T-helper 2 cell treated with Interferon-gamma antibody and Interleukin-4, amounts not matched to agents 5 μg/mL and 100 μg/mL, for 36 hours (primary cell): ENCODE measurements at regions not wholly inside any gene's neighbourhood (a gene's known extent, or its start where the extent isn't known, plus 50 kb on each side); places are given as distances from the start of the nearest gene placed in this dataset.

Experiments used
- DNase-seq: peaks from one replicate; pipeline ENCODE4 v3.0.0; 2021; ENCODE audit warnings: low spot score
- H3K27ac Mint-ChIP-seq: one replicate; pipeline ENCODE4 v1.8.0; 2021; ENCODE audit warnings: mild to moderate bottlenecking, mixed read lengths
- H3K27me3 Mint-ChIP-seq: one replicate; pipeline ENCODE4 v1.8.0; 2021; ENCODE audit warnings: low read depth, mixed read lengths
- H3K36me3 Mint-ChIP-seq: one replicate; pipeline ENCODE4 v1.8.0; 2021; ENCODE audit warnings: low read depth, mixed read lengths
- H3K4me1 Mint-ChIP-seq: one replicate; pipeline ENCODE4 v1.8.0; 2021; ENCODE audit warnings: low read depth, mixed read lengths
- H3K4me3 Mint-ChIP-seq: one replicate; pipeline ENCODE4 v1.8.0; 2022; ENCODE audit warnings: mild to moderate bottlenecking, moderate library complexity, mixed read lengths
- H3K9me3 Mint-ChIP-seq: one replicate; pipeline ENCODE4 v1.8.0; 2021; ENCODE audit warnings: mixed read lengths

DNA sequence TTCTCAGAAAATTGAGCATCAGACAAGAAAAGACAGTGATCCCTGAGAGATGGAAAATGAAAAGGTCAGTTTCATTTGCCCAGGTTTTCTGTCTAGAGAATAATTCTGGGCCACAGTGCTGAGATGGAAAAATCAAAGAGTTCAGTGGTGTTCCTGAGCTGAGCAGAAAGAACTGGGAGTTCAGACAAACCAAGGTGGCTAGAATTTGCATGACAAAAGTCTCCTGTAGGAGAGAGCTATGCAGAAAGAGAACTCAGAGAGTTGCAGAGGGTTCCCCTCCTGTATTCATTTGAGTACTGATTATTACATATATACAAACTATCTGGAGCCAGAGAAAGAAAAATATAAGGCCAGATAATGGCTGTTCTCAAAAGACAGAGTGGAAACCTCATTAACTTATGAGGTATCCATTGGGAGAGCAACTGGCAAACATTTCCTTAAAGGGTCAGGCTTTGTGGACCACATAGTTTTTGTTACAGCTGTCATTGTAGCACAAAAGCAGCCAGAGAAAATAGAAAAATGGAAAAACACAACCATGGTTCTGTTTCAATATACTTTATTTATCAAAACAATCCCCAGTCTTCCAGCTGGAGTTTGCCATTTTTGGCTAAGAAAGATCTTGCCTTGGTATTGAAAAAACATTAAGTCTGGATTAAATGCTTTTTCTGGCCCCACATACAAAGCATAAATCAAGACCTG is 1004.1 kb downstream of the TBL1XR1 start:
- no peak for DNase-seq
- no peak overlapping the region for H3K27ac Mint-ChIP-seq
- no peaks in the 10 kb centered on the region for H3K4me1 Mint-ChIP-seq
- no peaks in the 10 kb centered on the region for H3K27me3 Mint-ChIP-seq
- peaks cover 6% of the 10 kb centered on the region for H3K9me3 Mint-ChIP-seq
- no peak overlapping the region for H3K4me3 Mint-ChIP-seq
- no peaks in the 10 kb centered on the region for H3K36me3 Mint-ChIP-seq

DNA sequence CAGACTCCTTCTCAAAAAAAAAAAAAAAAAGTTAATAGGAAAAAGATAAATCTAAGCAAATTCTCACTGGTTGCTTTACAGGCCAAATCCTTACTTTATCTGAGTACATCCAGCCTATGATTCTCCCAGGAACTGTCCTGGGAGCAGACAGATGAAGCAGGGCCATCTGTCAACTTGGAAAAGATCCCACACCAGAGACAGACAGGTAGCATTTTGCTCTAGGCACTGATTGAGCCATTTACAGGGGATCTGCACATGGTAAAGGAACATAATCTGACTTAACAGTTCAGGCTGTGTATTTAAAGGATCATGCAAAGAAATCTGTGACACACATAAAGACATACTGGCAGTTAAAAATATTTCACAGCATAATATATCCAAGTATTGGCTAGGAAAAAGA is 1006.5 kb downstream of the TBL1XR1 start:
- Mint-ChIP-seq H3K36me3 (no peaks in the 10 kb centered on the region), H3K4me3 (no peak overlapping the region), H3K27ac (no peak overlapping the region), H3K9me3 (peaks cover 6% of the 10 kb centered on the region), H3K4me1 (no peaks in the 10 kb centered on the region), H3K27me3 (no peaks in the 10 kb centered on the region)
- no peak for DNase-seq

DNA sequence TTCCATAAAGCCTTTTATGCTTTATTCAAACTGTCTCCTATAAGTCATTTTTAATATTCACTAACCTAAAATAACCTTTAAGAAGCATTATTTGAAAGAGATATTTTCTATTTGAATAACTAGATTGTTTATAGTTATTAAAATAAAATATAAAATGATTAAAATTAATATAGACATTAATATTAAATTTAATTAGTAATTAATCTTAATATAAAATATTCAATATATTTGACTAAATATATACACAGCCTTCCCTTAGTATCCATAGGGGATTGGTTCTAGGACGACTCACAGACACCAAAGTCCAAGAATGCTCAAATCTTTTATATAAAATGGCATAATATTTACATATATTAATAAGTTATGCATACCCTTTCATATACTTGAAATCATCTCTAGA is 1014.1 kb downstream of the TBL1XR1 start:
- Mint-ChIP-seq H3K4me3 (no peak overlapping the region), H3K27me3 (no peaks in the 10 kb centered on the region), H3K27ac (no peak overlapping the region), H3K36me3 (no peaks in the 10 kb centered on the region), H3K9me3 (peaks cover 6% of the 10 kb centered on the region), H3K4me1 (no peaks in the 10 kb centered on the region)
- no peak for DNase-seq

DNA sequence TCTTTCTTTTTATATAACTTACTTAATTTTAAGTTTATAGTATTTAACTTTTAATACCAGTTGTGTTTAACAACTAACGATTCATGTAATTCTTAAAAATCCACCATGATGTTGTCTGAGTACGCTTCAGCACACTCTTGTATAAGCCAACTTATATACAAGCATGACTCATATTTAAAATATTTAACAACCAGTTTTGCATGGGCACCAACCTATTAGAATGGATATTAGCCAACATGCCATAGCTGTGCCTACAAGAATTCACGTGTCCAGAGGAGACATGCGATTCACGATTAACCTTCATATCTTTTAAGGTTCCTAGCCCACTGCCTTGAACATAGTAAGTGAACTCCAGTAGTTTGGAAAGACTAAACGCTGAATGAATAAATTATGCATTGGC is 1023.2 kb downstream of the TBL1XR1 start:
- Mint-ChIP-seq H3K4me1 (no peaks in the 10 kb centered on the region), H3K27ac (no peak overlapping the region), H3K36me3 (no peaks in the 10 kb centered on the region), H3K9me3 (peaks cover 3% of the 10 kb centered on the region), H3K27me3 (no peaks in the 10 kb centered on the region), H3K4me3 (no peak overlapping the region)
- no peak for DNase-seq

DNA sequence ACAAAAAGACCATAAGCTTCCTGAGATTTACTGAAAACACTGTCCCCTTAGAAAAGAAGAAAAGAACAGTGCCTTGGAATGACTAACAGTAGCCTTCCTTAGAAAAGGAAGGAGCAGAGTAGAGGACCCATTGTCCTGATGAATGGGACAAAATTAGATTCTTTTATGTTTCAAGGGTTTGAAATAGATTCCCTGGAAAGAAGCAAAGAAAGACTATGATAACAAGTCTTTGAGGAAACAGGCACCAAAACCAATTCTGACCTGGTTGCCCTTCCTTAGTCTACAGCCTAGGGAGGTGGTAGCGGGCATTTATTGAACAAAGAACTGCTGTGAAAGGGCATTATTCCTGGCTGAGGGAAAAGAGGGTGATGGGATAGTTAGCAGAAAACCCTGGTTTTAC is 1024.8 kb downstream of the TBL1XR1 start:
- Mint-ChIP-seq H3K9me3 (peaks cover 3% of the 10 kb centered on the region), H3K4me1 (no peaks in the 10 kb centered on the region), H3K27me3 (no peaks in the 10 kb centered on the region), H3K27ac (no peak overlapping the region), H3K36me3 (no peaks in the 10 kb centered on the region), H3K4me3 (no peak overlapping the region)
- DNase-seq, result no peak

DNA sequence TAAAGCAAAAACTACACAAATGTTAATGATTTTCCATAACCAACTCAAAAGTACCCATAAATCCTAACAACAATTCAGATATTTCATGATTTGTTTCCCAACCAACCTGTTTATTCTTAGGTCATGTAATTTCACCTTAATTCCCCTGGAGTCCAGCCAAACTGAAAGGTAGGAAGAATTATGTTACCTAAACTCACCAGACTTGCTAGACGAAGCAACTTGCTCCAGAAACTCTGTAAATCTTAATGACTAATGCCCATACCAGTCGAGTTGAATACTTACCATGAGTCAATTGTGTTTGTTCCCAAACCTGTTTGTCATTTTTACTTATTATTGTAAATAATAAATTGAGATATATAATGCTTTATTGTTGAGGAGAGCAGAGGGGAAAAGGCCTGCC is 1030.0 kb downstream of the TBL1XR1 start:
- Mint-ChIP-seq H3K9me3 (peaks cover 6% of the 10 kb centered on the region), H3K27me3 (no peaks in the 10 kb centered on the region), H3K4me3 (no peak overlapping the region), H3K4me1 (no peaks in the 10 kb centered on the region), H3K27ac (no peak overlapping the region), H3K36me3 (no peaks in the 10 kb centered on the region)
- no peak for DNase-seq

DNA sequence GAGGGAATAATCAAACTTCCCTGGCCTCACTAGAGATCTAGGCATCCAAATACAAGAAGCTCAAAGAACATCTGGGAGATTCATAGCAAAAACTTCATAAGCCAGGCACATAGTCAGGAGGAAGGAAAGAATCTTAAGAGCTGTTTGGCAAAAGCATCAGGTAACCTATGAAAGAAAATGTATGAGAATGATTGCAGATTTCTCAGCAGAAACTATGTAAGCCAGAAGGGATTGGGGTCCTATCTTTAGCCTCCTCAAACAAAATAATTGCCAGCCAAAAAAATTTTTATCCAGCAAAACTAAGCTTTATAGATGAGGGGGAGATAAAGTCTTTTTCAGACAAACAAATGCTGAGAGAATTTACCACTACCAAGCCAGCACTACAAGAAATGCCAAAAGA is 1036.3 kb downstream of the TBL1XR1 start:
- H3K27ac Mint-ChIP-seq, result no peak overlapping the region
- no peaks in the 10 kb centered on the region for H3K27me3 Mint-ChIP-seq
- no peak for DNase-seq
- no peak overlapping the region for H3K4me3 Mint-ChIP-seq
- H3K4me1 Mint-ChIP-seq, result no peaks in the 10 kb centered on the region
- H3K9me3 Mint-ChIP-seq, result peaks cover 19% of the 10 kb centered on the region
- no peaks in the 10 kb centered on the region for H3K36me3 Mint-ChIP-seq

DNA sequence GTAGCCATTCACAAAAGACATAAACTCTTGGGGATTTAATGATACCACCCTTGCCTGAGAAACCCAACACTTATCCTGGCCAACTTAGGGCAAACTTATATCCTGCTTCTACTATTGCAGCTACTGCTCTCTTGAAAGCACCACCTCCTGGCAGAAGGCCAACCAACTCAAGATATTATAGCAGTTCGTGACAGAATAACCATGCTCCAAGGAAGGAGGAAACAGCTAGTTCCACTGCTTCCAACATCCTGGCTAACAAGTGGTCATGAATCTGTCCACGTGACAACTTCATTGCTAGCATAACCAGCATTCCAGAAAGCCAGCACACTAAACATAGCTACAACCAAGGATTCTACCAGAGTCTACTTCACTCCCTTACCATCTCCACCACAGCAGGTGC is 1037.5 kb downstream of the TBL1XR1 start:
- Mint-ChIP-seq H3K4me3 (no peak overlapping the region), H3K27me3 (no peaks in the 10 kb centered on the region), H3K9me3 (peaks cover 19% of the 10 kb centered on the region), H3K36me3 (no peaks in the 10 kb centered on the region), H3K27ac (no peak overlapping the region), H3K4me1 (no peaks in the 10 kb centered on the region)
- DNase-seq, result no peak

DNA sequence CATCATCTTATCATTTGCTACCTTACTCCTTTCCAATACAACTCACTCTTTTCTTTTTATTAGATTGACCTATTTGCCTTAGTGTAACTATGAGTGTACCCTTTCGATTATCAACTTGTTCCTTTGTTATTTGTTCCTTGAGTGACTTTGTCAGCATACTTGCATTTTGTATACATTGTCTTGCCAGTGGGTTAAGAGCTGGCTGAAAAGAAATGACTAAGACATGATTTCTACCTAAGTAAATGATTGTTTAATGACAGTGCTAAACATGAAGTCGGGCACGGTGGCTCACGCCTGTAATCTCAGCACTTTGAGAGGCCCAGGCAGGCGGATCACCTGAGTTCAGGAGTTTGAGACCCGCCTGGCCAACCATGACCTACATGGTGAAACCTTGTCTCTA is 1042.3 kb downstream of the TBL1XR1 start:
- H3K4me3 Mint-ChIP-seq, result no peak overlapping the region
- no peaks in the 10 kb centered on the region for H3K36me3 Mint-ChIP-seq
- no peak overlapping the region for H3K27ac Mint-ChIP-seq
- H3K27me3 Mint-ChIP-seq, result no peaks in the 10 kb centered on the region
- H3K9me3 Mint-ChIP-seq, result peaks cover 6% of the 10 kb centered on the region
- no peaks in the 10 kb centered on the region for H3K4me1 Mint-ChIP-seq
- DNase-seq, result no peak

DNA sequence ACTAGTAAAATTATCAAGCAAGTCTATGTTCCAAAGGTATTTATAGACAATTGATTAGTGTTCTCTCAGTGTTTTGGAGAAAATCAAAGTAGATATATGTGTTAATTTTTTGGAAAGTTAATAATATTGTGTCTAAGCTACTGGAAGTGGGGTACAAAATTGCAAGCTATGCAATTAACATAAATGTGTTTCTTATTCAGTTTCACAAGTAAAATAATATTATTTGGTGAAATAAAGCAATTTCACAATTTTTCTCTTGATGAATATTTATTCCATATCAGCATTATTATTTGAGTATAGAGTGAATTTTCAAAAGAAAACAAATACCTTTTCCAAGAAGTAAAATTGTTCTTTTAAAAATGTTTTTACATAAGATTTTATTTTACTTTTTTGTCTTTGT is 1047.7 kb downstream of the TBL1XR1 start:
- Mint-ChIP-seq H3K36me3 (no peaks in the 10 kb centered on the region), H3K4me1 (no peaks in the 10 kb centered on the region), H3K9me3 (no peaks in the 10 kb centered on the region), H3K27me3 (no peaks in the 10 kb centered on the region), H3K4me3 (no peak overlapping the region), H3K27ac (no peak overlapping the region)
- no peak for DNase-seq

DNA sequence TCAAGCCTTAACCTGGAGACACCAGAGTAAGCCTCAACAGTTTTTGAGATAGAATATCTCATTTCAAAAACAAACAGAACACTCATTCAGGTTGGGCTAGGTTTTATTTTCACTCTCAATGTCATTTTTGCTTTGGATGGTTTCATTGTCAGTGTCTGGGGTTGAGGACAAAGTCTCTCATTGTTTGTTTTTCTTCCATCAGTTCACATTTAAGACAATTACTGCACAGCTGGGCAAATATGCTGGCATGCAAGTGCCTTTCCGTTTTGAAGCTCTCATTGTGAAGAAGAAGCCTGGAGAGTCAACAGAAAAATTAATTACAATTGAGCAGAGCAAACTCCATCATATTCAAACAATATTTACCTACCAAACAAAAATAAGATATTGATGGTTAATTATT is 1050.0 kb downstream of the TBL1XR1 start:
- Mint-ChIP-seq H3K36me3 (no peaks in the 10 kb centered on the region), H3K4me3 (no peak overlapping the region), H3K9me3 (peaks cover 4% of the 10 kb centered on the region), H3K27me3 (no peaks in the 10 kb centered on the region), H3K4me1 (no peaks in the 10 kb centered on the region), H3K27ac (no peak overlapping the region)
- DNase-seq, result no peak

DNA sequence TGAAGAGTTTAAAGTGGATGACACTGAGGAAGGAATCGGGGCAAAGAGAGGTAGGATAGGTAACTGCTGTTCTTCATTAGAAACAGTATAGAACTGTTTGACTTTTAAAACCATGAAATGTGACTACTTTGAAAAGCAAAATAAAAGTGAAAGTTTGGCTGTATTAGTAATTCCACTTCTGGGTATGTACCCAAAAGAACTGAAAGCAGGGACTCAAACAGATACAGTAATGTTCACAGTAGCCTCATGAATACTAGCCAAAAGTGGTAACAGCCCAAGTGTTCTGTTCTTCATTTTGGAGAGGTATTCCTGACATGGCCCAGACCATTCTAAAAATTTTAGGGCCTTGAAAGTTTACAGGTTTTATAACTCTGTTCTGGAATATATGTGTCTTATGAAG is 1055.4 kb downstream of the TBL1XR1 start:
- no peak overlapping the region for H3K4me3 Mint-ChIP-seq
- no peak for DNase-seq
- no peaks in the 10 kb centered on the region for H3K4me1 Mint-ChIP-seq
- peaks cover 16% of the 10 kb centered on the region for H3K9me3 Mint-ChIP-seq
- no peak overlapping the region for H3K27ac Mint-ChIP-seq
- H3K36me3 Mint-ChIP-seq, result no peaks in the 10 kb centered on the region
- H3K27me3 Mint-ChIP-seq, result no peaks in the 10 kb centered on the region

DNA sequence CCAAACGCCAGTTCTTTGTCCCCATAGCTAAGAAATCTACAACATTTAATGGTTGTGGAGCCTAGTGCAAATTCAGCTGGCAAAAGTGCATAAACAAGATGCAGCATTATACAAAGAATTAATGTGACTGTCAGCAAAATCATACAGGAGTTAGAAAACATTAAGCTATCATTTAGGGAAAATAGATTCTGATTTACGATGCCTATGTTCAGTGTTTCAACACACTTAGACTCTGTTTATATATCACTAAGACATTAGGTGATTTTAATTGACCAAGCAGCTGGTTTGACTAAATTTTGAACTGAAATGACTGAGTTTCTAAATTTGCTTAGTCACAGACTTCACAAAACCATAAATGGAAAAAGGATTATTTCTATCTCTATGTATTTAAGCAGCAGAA is 1076.8 kb downstream of the TBL1XR1 start:
- H3K27me3 Mint-ChIP-seq, result no peaks in the 10 kb centered on the region
- H3K36me3 Mint-ChIP-seq, result no peaks in the 10 kb centered on the region
- H3K9me3 Mint-ChIP-seq, result peaks cover 26% of the 10 kb centered on the region
- H3K4me3 Mint-ChIP-seq, result no peak overlapping the region
- no peak overlapping the region for H3K27ac Mint-ChIP-seq
- DNase-seq, result no peak
- H3K4me1 Mint-ChIP-seq, result no peaks in the 10 kb centered on the region

DNA sequence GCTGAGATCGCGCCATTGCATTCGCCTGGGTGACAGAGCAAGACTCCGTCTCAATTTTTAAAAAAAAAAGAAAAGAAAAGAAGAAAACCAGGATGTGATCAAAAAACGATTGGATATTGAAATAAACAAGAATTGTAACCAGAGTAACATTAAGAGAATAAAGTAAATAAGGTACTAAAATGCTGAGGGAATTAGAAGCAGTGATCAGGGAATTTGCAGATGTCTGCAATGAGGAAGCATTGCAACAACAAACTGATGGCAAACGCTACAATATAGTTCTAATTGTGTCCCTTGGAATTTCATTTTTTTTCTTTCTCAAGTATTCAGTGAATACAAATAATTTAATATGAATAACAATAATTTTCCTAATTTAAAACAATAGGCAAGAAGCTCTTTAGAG is 1077.5 kb downstream of the TBL1XR1 start:
- Mint-ChIP-seq H3K27me3 (no peaks in the 10 kb centered on the region), H3K4me1 (no peaks in the 10 kb centered on the region), H3K4me3 (no peak overlapping the region)

DNA sequence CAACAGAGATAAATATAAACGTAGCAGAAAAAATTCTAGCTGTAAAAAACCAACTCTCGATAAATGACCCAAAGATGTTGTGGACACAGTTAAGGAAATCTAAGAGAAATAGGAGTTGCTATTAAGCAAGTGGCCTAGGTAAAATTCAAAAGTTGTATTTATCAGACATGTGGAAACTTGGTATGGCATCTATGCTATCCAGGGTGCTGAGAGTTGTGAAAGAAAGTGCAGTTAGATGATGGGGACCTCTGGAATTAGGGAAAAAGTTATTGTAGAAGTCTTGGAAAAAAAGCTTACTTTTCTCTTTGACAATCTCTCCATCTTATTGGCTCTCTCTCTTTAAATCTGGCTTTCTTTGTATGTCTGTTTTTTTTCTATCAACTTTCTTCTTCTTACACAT is 1090.9 kb downstream of the TBL1XR1 start:
- H3K4me3 Mint-ChIP-seq, result no peak overlapping the region

More for the DNA sequence above, 1077.5 kb downstream of the TBL1XR1 start:
- H3K9me3 Mint-ChIP-seq, result peaks cover 28% of the 10 kb centered on the region
- no peak for DNase-seq
- H3K27ac Mint-ChIP-seq, result no peak overlapping the region
- no peaks in the 10 kb centered on the region for H3K36me3 Mint-ChIP-seq

More for the DNA sequence above, 1090.9 kb downstream of the TBL1XR1 start:
- Mint-ChIP-seq H3K27me3 (no peaks in the 10 kb centered on the region), H3K9me3 (peaks cover 12% of the 10 kb centered on the region), H3K27ac (no peak overlapping the region), H3K4me1 (no peaks in the 10 kb centered on the region), H3K36me3 (no peaks in the 10 kb centered on the region)
- no peak for DNase-seq
